EL (cell line): ENCODE measurements at regions not wholly inside any gene's neighbourhood (a gene's known extent, or its start where the extent isn't known, plus 50 kb on each side); places are given as distances from the start of the nearest gene placed in this dataset.
A peak's percentile ranks its signal among the peaks of the same experiment; 100 is the strongest.
"Not testable (repeated sequence)": the region's sequence is repeated elsewhere in the genome, so short reads cannot be mapped to it uniquely, and the experiment has no call there.

Experiments
- DNase-seq: peaks from one replicate; pipeline ENCODE4 v3.0.0-alpha.2; 2016

DNA sequence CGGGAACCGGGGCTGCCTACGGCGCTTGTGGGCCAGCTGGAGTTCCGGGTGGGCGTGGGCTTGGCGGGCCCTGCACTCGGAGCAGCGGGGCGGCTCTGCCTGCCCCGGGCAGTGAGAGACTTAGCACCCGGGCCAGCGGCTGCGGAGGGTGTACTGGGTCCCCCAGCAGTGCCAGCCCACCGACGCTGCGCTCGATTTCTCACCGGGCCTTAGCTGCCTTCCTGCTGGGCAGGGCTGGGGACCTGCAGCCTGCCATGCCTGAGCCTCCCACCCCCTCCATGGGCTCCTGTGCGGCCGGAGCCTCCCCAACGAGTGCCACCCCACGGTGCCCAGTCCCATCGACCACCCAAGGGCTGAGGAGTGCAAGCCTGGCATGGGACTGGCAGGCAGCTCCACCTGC is 72.8 kb upstream of the SSBP2 start:
- not testable (repeated sequence) for DNase-seq

DNA sequence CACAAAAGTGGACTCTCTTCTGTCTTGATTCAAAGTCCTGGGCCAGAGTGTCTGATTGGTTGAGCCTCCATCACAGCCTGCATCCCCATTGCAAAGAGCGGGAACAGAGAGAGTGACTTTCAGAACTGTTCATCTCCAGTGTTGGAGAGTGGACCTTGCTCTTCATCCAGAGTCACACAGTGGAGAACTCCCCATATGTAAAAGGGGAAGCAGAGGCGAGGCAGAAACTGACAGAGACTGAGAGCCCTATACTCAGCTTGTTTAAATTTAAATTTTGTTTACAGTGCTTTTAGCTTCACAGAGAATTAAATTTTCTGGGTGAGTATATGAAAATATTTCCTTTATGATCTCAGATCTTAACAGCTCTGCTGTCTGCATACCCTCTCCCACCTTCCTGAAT is 70.0 kb upstream of the SSBP2 start:
- DNase-seq: no peak

DNA sequence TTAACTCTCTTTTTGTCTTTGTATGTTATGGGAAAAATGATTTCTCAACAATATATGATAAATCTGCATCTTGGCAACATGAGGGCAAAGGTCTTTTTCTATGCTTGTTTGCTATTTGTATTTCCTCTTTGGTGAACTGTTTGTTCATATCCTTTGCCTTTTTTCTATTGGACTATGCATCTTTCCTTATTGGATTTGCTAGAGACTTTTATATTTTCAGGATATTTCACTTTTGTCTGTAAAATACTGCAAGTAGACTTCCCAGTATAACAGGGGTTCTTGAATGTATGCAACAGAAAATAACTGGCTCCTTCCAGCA is 69.4 kb upstream of the SSBP2 start:
- no peak for DNase-seq

DNA sequence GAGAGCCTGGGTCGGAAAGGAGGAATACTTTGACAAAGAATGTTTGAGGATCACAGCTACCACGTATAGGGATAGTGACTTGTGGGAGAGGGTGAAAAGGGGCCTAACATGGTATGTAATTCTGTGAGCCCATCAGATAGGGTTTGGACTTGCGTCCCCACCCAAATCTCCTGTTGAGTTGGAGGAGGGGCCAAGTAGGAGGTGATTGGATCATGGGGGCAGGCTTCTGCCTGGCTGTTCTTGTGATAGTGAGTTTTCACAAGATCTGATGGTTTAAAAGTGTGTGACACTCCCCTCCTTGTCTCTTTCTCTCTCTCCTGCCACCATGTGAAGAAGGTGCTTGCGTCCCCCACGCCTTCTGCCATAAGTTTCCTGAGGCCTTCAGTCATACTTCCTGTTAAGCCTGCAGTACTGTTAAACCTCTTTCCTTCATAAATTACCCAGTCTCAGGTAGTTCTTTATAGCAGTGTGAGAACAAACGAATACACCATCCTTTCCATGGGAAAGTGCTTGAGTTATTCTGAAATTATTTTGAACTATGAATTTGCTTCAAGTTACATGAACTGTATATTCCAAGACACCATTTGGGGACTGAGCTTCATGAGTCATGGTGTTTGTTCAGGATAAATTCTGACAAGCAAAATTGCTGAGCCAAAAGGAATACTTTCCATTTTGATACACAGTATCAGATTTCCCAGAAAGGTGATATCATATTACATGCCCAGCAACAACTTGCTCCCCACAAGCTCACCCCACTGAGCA is 68.8 kb upstream of the SSBP2 start:
- DNase-seq: peak; percentile 26

DNA sequence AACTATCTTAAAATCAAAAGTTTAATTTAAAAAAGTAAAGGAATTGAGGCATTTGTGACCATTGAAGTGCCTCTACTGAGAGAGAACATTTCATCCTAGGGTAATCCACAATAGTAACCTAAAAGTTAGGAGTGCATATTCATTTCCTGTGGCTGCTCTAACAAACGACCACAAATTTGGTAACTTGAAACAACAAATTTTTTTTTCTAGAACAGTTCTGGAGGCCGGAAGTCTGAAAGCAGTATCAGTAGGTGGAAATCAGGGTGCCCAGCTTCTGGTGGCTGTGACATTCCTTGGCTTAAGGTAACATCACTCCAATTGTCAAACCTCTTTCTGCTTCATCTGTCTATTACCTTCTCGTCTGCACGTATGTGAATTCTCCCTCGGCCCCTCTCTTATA is 67.1 kb upstream of the SSBP2 start:
- DNase-seq: no peak

DNA sequence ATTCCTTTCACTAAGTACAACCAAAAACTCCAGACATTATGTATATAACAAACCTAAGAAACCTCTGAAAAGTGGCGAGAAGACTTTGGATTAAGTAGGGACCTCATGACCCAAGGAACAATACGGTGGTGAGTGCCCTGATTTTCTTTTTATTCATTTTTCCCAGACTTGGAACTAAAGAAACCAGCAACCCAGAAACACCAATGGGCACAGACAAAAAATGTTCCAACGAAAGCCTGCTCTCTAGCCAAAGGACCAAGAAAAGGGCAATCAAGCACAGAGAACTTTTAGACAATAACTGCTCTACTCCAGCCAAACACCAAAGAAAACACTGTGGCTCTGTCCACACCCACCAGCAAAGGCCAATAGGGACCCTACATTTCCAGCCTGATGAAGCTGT is 66.2 kb upstream of the SSBP2 start:
- DNase-seq: no peak

DNA sequence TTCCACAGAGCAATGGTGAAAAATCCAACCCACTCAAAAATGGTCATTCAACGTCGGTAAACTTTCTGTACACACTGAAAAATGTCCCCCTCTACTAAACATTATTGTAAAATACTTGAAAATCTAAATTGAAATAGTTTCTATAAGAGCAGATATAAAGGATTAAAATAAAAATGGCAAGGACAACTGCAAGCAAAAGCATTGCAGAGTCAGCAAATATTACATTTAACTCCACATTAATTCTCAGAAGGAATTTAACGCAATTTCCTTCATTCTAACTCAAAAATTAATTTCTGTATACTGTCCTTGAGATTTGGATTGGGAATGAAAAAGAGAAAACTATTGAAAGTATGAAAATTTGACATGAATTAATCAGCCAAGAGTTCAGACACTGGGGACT is 64.4 kb upstream of the SSBP2 start:
- no peak for DNase-seq

DNA sequence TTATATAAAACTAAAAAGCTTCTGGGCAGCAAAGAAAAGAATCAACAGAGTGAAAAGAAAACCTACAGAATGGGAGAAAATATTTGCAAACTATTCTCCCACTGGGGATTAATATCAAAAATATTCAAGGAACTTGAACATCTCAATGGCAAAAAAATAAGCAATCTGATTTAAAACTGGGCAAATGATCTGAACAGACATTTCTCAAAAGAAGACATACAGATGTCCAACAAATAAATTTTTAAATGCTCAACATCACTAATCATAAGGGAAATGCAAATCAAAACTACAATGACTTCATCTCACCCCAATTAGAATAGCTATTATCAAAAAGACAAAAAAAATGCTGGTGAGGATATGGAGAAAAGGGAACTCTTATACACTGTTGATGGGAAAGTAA is 57.2 kb upstream of the SSBP2 start:
- no peak for DNase-seq

DNA sequence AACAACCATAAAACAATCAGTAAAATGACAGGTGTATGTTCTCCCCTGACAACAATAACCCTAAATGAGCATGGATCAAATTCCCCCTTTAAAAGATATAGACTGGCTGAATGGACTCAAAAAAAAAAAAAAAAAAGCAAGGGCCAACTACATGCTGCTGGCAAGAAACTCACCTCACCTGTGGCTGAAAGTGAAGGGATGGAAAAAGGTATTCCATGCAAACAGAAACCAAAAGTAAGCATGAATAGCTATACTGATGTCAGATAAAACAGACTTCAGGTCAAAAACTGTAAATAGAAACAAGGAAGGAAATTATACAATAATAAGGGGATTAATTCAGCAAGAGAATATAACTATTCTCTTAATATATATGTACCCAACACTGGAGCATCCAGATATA is 54.2 kb upstream of the SSBP2 start:
- DNase-seq: no peak

DNA sequence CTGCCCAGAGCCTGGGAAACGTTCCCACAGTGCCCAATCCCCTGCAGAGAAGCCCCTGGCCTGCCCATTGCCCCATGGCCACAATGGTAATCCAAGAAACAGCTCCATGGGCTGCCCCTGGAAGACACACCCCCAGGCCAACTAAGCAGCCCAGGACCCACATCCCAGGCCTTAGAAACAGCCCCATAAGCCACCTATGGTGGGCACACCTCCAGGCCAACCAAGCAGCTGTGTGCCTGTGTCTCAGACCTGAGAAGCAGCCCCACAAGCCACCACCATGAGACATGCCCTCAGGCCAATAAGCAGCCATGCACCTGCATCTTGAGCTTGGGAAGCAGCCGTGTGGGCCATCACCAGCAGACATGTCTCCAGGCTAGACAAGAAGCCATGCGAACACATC is 52.9 kb upstream of the SSBP2 start:
- DNase-seq: no peak

DNA sequence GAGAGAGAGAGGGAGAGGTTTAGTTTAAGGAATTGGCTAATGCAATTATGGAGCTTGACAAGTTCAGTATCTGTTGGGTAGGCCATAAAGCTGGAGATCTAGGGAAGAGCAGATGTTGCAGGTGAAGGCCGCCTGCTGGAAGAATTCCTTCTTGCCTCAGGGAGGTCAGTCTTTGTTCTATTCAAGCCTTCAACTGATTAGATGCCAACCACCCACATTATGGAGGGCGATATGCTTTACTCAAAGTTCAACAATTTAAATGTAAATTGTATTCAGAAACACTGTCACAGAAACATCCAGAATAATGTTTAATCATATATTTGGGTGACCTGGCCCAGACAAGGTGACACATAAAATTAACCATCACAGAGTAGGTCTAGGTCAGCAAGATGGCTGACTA is 51.7 kb upstream of the SSBP2 start:
- no peak for DNase-seq

DNA sequence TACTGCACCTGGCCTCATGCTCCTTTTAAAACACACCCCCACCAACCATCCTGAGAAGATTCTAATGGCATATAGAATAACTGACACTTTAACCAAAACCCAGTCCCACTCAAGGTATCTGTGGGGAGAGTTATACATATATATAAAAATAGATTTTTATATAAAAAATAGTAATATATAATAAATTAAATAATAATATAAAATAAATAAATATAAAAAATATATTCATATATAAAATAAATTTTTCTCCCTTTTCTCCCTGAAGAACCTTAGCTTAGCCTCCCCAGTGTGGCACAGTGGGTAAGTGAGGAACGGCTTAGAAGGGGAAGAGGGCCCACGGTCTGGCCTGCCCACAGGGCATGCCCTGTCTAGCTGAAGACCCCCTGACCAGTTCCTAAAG is 51.1 kb upstream of the SSBP2 start:
- DNase-seq: no peak

DNA sequence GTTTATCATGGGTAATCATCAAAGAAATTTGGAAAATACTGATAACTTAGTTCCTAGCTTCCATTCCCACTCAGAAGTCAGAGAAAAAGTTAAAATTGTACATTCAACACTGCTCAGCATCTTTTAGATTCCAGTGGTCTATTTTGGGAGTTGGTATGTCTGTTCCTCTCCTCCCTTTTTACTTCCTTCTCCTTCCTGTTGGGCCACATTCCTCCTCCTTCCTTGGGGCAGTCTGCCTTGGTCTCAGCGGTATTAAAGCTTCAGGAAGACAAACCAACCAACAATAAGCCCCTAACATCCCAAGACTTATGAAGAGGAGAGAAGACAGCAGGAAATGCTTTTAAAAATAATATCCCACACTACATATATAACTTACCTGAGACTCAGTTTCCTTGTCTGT is 49.9 kb upstream of the SSBP2 start:
- DNase-seq: no peak
